ENCODE measurements at regions not wholly inside any gene's neighbourhood (a gene's known extent, or its start where the extent isn't known, plus 50 kb on each side); places are given as distances from the start of the nearest gene placed in this dataset.

DNA sequence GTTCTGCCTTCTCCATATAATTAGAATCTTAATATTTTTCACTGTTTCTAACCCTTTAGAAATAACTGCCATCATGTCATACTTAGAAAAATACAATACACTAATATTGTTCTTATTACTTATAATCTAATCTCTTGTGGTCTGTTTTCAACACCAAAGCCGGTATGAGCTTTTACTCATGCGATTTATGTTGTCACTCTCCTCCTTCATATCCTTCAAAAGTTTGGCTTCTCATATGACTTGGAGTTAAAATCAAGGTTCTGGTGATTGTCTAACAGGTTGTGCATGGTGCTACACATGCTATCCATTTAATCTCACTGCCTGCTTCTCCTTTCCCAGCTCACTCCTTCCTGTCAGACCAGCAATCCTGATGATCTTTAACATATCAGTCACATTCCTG is 1392.9 kb downstream of the ARAP2 start:
- DNase-seq (ENCODE audit: low spot score) (no peak), FAIRE-seq (no peak)

DNA sequence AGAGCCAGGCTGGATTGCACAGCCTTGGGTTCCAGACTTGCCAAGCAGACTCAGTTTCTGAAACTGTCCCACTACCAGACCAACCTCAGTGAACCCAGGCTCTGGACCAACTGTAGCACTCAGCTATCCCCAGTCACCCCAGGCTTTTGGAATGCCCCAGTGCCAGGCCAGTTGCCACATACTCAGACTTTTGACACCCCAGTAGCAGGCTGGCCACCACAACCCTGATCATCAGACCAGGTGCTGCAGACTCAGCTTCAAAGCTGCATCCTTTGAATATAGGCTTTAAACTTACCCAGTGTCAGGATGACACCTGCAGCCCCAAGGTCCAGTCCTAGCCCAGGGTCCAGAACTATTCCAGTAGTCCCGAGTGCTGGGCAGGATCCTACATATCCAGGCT is 1389.9 kb downstream of the ARAP2 start:
- DNase-seq (ENCODE audit: low spot score) (no peak), FAIRE-seq (no peak)

DNA sequence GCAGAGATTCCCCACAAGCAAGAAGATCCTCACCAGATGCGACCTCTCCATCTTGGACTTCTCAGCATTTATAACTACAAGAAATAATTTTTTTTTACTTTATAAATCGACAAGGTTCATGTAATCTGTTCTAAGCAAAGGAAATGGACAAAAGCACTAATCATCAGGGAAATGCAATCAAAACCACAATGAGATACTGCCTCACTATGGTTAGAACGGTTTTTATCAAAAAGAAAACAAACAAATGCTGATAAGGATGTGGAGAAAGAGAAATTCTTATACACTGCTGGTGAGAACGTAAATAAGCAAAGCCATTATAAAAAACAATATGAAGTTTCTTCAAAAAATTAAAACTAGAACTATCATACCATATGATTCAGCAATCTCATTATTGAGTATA is 1382.6 kb downstream of the ARAP2 start:
- DNase-seq (ENCODE audit: low spot score): no peak
- no peak for FAIRE-seq

DNA sequence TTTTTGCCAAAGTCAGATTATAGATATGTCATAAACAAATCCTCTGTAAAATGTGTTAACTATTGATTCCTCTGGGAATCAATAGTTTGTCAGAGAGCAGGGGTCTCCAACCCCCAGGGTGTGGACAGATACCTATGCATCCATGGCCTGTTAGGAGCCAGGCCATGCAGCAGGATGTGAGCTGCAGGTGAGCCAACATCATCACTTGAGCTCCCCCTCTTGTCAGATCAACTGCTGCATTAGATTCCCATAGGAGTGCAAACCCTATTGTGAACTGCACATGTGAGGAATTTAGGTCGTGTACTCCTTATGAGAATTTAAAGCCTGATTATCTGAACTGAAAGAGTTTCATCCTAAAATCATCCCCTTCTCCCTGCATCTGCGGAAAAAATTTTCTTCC is 1365.4 kb downstream of the ARAP2 start:
- no peak for DNase-seq (ENCODE audit: low spot score)

DNA sequence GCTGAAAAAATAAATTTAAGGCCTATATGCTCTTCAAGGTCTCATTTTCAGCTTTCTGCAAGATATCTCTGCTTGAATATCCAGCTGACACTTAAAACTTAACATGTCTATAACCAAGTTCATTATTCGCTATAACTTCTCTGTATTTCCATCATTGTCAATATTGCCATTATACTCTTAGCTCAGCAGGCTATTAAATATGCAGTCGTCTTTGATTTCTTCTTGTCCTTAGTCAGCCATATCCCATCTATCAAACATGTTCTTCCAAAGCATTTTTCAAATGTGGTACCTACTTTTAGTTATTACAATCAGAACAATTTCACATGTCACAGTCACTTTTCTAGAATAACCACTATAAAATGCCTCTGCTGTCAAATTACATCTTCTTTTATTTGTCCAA is 1364.1 kb downstream of the ARAP2 start:
- no peak for DNase-seq (ENCODE audit: low spot score)
- FAIRE-seq: no peak

More for the DNA sequence above, 1365.4 kb downstream of the ARAP2 start:
- peak; percentile 53 for FAIRE-seq

DNA sequence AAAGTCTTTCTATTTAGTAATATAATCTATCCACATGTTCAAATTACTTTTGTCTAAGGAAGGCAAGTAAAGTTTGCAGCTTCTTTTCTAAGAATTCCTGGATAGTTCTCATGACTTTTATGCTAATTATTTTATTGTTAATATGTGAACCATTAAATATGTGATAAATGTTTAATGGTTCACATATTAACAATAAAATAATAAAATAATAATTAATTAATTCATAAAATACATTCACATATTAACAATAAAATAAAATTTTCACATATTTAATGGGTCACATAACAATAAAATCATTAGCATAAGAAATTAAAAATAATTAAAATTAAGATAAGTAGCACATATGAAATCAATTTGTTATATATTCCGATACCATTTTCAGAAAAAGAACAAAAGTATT is 1352.4 kb downstream of the ARAP2 start:
- FAIRE-seq (no peak), DNase-seq (ENCODE audit: low spot score) (no peak)

DNA sequence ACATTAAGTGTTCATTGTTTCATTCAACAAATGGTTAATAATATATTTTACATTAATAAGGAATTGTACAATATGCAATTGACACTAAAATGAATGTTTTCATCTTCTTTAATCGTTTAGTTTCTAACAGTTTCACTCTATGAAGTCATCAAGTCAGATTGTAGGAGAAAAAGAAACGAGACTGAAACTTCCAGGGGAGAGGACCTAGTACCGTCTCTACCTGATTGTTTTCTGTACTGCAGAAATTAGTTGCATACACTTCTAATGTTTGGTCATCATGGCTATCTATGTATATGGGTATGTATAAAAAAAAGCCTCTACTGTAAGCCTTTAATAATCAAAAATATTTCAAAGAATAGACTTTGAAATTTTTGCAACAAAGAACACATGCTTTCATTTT is 1350.9 kb downstream of the ARAP2 start:
- DNase-seq (ENCODE audit: low spot score): no peak
- no peak for FAIRE-seq

DNA sequence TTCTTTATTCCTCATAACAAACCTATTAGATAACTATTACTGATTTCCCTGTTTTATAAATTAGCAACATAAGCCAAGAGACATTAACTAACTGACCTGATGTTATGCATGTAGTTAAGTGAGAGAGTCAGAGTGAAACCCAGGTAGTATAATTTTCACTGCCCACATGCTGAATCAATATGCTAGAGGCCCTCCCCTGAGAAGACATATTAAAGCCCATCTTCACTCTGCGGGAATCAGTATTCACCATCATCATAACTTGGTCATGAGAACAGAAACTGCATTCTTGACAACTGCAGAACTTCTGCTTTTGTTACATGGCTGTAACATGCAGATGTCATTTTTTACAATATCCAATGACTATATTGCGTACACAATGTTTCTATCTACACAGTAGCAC is 1324.3 kb downstream of the ARAP2 start:
- no peak for FAIRE-seq
- DNase-seq (ENCODE audit: low spot score): no peak

DNA sequence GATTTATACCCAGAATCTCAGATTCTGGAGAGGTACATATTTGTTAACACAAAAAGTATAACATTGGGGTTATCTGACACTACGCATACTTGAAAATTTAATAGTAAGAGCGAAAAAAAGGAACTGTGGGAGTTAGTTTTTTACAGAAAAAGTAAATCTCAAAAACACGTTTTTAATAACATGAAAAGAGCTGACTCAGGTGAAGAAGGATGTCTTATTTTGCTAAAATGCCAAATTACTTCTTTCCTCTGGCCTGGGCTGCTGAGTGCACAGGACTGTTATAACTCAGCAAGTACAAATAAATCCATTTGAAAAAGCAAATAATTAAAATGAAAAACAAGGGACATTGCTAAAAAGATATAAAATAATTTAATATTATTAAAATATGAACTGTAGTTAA is 1322.9 kb downstream of the ARAP2 start:
- DNase-seq (ENCODE audit: low spot score) (no peak), FAIRE-seq (no peak)

DNA sequence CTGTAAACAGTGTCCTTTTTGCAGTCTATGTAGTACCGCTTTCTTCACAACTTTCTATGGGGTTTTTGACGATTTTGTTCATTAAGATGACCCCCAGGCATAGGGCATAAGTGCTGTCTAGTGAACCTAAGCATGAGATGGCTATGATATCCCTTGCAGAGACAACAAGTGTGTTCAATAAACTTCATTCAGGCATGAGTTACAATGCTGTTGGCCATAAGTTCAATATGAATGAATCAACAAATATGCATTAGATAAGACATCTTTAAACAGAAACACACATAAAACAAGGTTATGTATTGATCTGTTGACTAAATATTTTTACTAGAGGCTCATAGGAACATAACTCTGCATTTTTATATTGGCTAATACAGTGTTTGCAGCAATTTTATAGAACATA is 1322.0 kb downstream of the ARAP2 start:
- DNase-seq (ENCODE audit: low spot score) (no peak), FAIRE-seq (no peak)

DNA sequence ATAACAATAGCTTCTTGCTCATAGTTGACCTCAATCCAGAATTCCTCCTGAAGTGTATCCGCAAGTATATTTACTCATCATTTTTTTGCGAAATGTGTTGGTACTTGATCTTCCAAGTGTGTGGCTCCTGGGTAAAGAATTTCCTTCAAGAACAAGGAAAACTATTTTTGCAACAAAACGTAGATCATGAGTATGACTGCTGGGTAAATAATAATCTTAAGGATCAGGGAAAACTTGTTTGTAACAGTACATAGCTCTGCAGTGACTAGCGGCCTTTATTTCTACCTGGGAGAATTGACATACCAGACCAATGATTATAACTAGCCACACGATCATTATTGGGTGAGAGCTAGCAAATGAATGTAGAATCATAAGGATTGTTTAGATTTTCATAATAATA is 1311.7 kb downstream of the ARAP2 start:
- FAIRE-seq: no peak
- DNase-seq (ENCODE audit: low spot score): no peak

DNA sequence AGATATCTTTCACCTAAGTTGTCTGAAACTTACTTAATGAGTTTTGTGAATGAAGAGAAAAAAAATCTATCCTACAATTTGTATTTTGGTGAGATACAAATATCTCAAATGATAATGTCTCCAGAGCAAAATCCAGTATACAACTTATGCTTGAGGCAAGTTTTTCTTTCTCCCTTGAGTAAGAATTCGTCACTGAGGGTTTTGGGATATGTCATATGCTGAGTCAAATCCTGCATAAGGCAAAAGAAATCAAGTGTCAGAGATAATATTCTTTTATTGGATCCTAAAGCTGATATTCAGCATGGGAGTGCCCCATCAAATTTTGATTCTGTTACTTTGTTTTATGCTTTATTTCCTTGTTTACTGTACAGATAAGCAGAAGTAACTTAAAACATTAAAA is 1308.6 kb downstream of the ARAP2 start:
- FAIRE-seq: no peak
- DNase-seq (ENCODE audit: low spot score): no peak

DNA sequence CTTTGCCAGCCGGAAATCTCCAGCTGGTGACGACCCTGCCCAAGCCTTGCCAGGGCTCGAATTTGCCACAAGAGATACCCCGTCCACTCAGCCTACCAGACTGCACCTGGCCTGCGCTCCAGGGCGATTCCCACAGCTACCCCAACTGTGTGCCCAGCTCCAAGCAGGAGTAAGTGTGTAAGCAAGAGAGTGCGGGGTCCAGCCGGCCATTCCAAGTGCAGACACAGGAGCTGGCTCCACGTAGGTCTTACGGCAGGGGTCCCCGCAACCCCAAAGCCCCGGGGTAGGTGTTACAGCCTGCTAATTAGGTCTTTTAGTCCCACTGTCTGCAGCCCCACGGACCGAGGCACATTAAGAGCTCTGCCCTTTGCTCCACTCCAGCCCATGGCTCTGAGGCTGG is 1305.2 kb downstream of the ARAP2 start:
- no peak for DNase-seq (ENCODE audit: low spot score)
- FAIRE-seq: no peak

DNA sequence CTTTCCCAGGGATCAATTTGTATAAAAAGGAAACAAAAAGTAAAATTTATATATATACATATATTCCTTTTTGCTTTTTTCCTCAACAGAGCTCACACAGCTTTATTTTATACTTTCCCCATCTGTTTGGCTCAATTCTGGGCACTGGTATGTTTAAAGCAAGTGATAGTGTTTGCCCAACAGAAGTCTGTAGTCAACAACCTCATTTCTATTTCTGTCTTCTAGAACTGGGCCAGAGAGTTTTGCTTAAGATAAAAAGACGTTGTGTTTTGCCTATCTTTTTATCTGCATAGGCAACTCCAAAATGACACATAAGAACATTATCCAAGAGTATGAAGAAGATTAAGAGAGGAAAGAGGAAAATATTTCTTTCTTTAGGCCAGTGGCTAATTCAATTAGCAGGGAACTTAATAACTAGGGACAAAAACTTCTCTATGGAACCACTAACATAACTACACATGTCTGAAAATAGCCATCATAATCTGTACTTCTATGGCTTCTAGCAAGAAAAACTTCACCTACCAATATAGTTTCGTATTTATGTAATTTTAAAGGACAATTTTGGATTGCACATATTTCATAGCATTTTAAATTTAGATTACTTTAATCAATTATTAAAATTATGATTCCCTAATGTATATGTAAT is 1300.5 kb downstream of the ARAP2 start:
- FAIRE-seq: no peak

DNA sequence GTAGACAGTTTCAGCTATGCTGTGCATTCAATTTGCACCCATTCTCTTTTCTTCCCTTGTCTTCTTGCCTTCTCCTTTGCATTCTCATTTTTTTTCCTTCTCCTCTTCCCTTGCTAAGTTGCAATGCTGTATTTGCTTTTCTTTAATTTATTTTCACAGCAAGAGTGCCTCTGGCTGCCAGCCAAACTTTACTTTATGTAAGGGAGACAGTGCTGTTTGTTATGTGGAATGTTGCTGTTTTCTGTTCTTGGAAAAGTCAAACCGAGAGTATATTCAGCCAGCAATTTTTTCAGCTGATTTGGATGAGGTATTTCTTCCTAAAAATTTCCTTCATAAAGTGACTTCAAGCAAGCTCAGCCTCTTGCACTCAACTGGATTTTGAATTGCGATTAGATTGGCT is 1293.4 kb downstream of the ARAP2 start:
- FAIRE-seq (no peak), DNase-seq (ENCODE audit: low spot score) (no peak)

More for the DNA sequence above, 1300.5 kb downstream of the ARAP2 start:
- no peak for DNase-seq (ENCODE audit: low spot score)

DNA sequence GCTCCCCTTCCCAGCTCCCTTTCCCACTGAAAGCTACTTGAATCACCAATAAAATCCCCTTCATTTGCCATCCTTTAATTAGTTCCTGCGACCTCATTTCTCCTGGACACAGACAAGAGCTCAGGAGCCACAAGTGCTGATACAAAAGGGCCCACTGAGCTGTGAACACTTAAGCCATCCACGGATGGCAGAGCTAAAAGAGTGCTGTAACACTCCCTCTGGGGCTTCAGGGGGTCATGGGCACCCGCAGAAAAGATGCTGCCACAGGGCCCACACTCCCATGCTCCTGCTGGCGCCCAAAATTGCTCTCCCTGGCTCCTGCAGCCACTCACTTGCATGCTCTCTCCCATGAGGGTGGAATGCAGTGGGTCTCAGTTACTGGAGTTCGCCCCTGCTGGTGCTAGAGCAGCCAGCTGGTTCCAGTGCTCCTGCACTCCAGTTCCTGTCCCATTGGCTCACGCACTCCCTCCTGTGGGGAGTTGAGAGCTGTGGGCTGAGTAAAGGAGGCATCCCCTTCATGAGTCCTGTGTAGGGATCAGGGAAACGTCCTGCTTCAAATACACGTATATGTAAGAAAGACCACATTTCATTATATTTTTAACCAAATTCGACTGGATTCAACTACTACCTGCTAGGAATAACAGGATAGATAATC is 1291.0 kb downstream of the ARAP2 start:
- DNase-seq (ENCODE audit: low spot score) (peak; percentile 8), FAIRE-seq (no peak)

DNA sequence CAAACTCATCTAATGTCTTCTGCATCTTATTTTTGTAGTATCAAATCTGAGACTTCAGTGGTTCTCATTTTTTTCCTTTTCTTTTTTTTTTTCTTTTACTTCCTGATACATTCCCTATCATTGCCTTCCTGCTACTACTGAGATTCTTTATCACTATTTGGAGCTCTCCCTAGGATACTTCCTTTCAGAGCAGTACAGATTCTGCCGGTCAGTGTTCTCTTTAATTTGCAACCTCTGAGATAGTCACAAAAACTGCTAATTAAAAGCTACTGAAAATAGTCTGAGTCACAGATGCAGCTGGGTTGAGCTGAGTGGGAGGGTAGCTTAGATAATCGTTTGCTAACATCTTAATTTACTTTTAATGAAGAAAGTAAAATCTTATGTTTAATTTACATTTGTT is 1279.7 kb downstream of the ARAP2 start:
- FAIRE-seq: no peak
- DNase-seq (ENCODE audit: low spot score): no peak

DNA sequence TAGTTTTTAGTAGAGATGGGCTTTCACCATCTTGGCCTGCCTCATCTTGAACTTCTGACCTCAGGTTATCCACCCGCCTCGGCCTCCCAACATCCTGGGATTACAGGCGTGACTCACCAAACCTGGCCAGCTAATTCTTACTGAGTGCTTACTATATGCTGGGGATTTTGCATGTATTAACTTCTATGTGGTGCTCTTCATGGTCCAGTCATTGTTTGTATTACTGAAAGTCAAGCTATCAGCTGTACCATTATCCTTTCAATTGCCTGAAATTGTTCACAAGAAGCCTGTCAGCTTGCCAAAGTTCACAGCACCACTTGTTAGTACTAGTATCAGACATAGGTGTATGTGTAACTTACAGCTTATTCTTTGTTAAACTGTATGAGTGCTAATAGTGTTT is 1272.1 kb downstream of the ARAP2 start:
- FAIRE-seq: no peak
- DNase-seq (ENCODE audit: low spot score): no peak

DNA sequence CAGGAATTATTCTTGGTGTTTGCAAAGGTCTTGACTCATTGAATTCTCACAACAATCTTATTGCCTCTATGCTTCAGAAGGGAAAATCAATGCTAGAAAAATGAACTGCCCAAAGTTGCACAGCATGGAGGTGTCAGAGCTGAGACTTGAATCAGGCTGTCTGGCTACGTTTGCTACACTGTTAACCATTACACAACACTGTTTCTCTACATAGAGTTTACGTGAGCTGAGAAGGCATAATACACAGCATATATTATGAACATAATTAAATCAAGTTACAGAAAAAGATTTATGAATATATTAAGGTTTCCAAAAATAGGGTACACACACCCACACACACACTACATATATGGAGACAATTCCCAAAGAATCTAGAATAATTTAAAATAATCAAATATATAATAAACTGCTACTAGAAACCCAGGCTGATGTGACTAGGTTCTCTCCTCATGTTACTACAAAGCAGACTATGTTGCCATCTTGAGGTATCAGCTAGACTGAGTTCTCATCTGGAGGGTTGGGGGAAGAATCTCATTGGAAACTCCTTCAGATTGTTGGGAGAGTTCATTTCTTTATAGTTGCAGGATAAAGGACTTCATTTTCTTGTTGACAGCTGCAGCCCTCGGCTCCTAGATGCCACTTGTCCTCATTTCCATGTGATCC is 1270.5 kb downstream of the ARAP2 start:
- FAIRE-seq (no peak), DNase-seq (ENCODE audit: low spot score) (no peak)

DNA sequence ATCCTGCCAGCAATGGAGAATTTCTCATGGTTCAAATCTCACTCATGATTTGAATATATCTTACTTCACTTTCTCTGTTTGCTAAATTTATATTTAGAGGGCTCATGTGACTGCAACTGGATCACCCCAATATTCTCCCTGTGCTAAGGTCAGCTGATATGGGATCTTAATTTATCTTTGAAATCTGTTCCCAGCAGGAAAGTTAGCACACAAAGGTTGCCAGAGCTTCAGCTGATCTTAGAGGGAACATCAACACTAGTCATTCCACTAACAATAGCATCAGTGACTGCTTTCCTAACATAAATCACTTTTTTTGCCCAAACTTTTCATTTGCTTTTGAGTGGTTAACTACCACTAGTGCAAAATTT is 1270.0 kb downstream of the ARAP2 start:
- FAIRE-seq: no peak
- DNase-seq (ENCODE audit: low spot score): no peak

DNA sequence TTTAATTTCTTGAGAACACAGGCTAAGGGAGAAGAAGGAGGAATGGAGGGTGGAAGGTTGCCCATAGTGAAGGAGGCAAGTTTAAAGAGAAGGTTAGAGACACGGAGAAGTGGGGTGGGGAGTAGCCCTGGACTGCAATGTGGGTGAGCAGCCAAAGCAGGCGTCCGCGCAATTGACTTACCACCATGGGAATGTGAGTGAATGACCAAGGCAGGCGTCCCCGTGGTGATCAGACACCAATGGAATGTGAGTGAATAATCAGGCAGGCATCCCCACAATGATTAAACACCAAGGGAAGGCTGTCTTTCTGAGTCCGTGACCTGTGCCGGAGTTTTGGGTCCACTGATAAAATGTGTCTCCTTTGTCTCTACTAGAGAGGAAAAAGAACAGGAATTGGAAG is 1223.1 kb downstream of the ARAP2 start:
- DNase-seq (ENCODE audit: low spot score) (peak; percentile 58), FAIRE-seq (peak; percentile 87)

DNA sequence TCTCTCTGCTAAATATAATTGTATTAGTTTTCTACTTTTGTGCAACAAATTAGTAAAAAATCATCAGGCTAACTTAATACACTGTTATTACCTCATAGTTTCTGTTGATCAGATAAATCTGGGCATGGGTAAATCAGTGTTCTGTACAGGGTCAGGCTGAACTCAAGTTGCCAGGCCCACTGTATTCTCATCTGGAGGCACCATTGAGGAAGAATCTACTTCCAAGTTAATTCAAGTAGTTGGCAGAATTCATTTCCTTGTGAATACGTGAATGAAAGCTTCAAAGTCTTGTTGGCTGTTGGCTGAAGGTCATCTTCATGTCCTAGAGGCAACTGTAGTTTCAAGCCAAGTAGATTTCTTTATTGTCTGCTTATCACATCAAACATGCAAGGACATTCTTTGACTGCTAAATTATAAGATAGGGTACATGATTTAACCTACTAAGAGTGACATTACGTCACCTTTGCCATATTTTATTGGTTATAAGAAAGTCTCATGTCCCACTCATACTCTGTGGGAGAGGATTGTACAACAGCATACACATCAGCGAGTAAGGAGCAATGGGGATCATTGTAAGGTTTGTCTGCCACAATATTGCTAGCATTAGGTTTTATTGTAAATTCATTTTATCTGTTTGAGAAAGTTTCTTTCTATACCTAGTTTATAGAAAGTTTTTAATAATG is 1219.0 kb downstream of the ARAP2 start:
- FAIRE-seq (peak; percentile 66), DNase-seq (ENCODE audit: low spot score) (no peak)

Data from urothelium cell line (cell line).